ENCODE measurements at regions not wholly inside any gene's neighbourhood (a gene's known extent, or its start where the extent isn't known, plus 50 kb on each side); places are given as distances from the start of the nearest gene placed in this dataset.

DNA sequence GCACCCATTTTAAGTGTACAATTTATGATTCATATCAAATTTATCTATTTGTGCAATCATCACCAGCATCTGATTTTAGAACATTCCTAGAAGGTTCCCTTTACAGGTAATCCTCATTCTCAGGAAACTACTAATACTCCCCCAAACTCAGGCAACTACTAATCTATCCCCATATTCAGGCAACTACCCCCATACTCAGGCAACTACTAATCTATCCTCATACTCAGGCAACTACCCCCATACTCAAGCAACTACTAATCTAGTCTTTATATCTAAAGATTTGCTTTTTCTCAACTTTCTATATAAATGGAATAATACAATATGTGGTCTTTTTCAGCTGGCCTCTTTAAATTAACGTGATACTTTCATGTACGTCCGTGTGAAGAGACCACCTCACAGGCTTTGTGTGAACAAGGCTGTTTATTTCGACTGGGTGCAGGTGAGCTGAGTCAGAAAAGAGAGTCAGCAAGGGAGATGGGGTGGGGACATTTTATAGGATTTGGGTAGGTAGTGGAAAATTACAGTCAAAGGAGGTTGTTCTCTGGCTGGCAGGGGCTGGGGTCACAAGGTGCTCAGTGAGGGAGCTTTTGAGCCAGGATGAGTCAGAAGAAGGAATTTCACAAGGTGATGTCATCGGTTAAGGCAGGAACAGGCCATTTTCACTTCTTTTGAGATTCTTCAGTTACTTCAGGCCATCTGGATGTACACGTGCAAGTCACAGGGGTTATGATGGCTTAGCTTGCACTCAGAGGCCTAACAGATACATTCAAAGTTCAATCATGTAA, 1444.5 kb upstream of the CADM2 start:
- no peak for TF ChIP-seq POLR2A (IDR thresholded peaks at IDR 0.05)
- TF ChIP-seq, protein P1, sequence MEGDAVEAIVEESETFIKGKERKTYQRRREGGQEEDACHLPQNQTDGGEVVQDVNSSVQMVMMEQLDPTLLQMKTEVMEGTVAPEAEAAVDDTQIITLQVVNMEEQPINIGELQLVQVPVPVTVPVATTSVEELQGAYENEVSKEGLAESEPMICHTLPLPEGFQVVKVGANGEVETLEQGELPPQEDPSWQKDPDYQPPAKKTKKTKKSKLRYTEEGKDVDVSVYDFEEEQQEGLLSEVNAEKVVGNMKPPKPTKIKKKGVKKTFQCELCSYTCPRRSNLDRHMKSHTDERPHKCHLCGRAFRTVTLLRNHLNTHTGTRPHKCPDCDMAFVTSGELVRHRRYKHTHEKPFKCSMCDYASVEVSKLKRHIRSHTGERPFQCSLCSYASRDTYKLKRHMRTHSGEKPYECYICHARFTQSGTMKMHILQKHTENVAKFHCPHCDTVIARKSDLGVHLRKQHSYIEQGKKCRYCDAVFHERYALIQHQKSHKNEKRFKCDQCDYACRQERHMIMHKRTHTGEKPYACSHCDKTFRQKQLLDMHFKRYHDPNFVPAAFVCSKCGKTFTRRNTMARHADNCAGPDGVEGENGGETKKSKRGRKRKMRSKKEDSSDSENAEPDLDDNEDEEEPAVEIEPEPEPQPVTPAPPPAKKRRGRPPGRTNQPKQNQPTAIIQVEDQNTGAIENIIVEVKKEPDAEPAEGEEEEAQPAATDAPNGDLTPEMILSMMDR (IDR thresholded peaks at IDR 0.05) = no peak
- DNase-seq = no peak
- H3K4me3 ChIP-seq = no peak overlapping the region
- no peak overlapping the region for H3K27ac ChIP-seq
- no peak for ATAC-seq
- no peaks in the 10 kb centered on the region for H3K27me3 ChIP-seq
- no peaks in the 10 kb centered on the region for H3K4me1 ChIP-seq
- H3K9me3 ChIP-seq = no peaks in the 10 kb centered on the region
- WGBS, 4 donors = 82 to 87% (median 84%) methylated on average over 6 of the region's 6 CpGs
- intact Hi-C loops (cut with DNase I) = no loop called here
- H3K36me3 ChIP-seq = no peaks in the 10 kb centered on the region

DNA sequence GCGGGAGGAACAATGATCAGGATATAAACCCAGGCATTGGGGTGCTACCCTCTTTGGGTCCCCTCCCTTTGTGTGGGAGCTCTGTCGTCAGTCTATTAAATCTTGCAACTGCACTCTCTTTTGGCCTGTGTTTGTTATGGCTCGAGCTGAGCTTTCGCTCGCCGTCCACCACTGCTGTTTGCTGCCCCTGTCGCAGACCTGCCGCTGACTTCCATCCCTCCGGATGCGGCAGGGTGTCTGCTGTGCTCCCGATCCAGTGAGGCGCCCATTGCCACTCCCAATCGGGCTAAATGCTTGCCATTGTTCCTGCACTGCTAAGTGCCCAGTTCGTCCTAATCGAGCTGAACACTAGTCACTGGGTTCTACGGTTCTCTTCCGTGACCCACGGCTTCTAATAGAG, 1443.7 kb upstream of the CADM2 start:
- no peak overlapping the region for H3K27ac ChIP-seq
- 91 to 95% (median 92%) methylated on average over 18 of the region's 18 CpGs for WGBS, 4 donors
- DNase-seq = no peak
- TF ChIP-seq POLR2A (IDR thresholded peaks at IDR 0.05) = no peak
- TF ChIP-seq, protein P1 (IDR thresholded peaks at IDR 0.05) = no peak
- no peaks in the 10 kb centered on the region for H3K36me3 ChIP-seq
- intact Hi-C loops (cut with DNase I) = no loop called here
- no peaks in the 10 kb centered on the region for H3K9me3 ChIP-seq
- no peak overlapping the region for H3K4me3 ChIP-seq
- H3K27me3 ChIP-seq = no peaks in the 10 kb centered on the region
- no peak for ATAC-seq
- H3K4me1 ChIP-seq = no peaks in the 10 kb centered on the region

DNA sequence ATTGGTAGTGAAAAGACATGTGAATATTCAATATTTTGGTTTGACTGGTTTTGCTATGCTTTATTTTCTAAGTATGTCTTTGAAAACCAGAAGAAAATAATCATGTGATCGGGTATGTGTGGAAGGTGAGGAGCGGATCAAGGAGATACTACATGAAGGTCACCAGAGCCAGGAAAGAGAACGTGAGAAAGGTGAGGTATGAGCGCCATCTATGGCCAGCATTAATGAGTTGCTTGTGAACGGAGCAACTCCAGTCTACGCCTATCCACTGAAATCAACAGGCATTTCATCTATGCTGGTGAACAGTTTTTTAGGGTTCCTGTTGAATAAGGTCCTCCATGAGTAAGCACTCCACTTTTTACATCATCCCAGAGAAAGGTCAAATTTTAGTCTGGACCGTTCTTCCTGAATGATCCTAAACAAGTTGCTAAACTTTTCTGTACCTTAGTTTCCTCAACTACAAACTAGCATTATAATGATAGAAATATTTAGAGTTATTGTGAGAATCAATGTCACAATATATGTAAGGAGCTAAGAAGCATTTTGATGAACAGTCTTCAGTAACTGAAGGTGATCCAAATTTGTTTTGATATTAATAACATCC, 1435.2 kb upstream of the CADM2 start:
- ATAC-seq = peak; percentile 64 to 72 (median 66)
- TF ChIP-seq, protein P1 (IDR thresholded peaks at IDR 0.05) = peak in 10 of 12 donors; percentile 15 to 62 (median 44)
- no peak for TF ChIP-seq POLR2A (IDR thresholded peaks at IDR 0.05)
- DNase-seq = no peak
- H3K36me3 ChIP-seq = no peaks in the 10 kb centered on the region
- no peaks in the 10 kb centered on the region for H3K4me1 ChIP-seq
- no peak overlapping the region for H3K27ac ChIP-seq
- no peak overlapping the region for H3K4me3 ChIP-seq
- intact Hi-C loops (cut with DNase I) = no loop called here
- no peaks in the 10 kb centered on the region for H3K27me3 ChIP-seq
- no peaks in the 10 kb centered on the region for H3K9me3 ChIP-seq
- WGBS, 4 donors = 7 to 9% (median 8%) methylated on average over 7 of the region's 7 CpGs

DNA sequence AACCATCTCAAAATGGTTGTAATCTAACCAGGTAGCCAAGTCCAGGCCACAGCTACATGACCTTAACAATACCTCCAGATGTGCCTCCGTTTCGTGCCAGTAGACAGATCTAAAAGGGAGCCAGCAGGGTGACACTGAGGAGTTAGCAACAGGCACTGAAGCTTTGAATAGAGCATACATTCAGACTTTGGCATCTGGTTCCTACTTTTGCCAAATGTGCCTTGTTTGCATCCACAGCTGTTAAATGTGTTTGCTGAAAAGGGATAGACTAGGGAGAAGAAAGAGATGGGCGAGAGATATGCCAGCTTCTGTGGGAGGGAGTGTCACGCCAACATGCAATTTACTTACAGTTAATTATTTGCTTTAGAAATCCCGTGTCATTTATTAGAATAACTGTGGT, 1433.9 kb upstream of the CADM2 start:
- DNase-seq (no peak), ATAC-seq (no peak)
- Histone ChIP-seq H3K9me3 (no peaks in the 10 kb centered on the region), H3K27ac (no peak overlapping the region), H3K4me1 (no peaks in the 10 kb centered on the region), H3K36me3 (no peaks in the 10 kb centered on the region), H3K4me3 (no peak overlapping the region), H3K27me3 (no peaks in the 10 kb centered on the region)
- intact Hi-C loops (cut with DNase I) = no loop called here
- TF ChIP-seq, protein P1 (IDR thresholded peaks at IDR 0.05) = no peak
- no peak for TF ChIP-seq POLR2A (IDR thresholded peaks at IDR 0.05)
- WGBS, 4 donors = 56 to 64% (median 60%) methylated on average over 5 of the region's 5 CpGs
